ENCODE measurements at regions not wholly inside any gene's neighbourhood (a gene's known extent, or its start where the extent isn't known, plus 50 kb on each side); places are given as distances from the start of the nearest gene placed in this dataset.
"Not testable (repeated sequence)": the region's sequence is repeated elsewhere in the genome, so short reads cannot be mapped to it uniquely, and the experiment has no call there.

GRCh38 chr6:8837343-8837742, 402.0 kb upstream of the SLC35B3 start:
- peaks cover under 1% of the 10 kb centered on the region for H3K9me3 Mint-ChIP-seq
- CTCF ChIA-PET: no interaction called here
- no peak for DNase-seq
- no peaks in the 10 kb centered on the region for H3K4me1 Mint-ChIP-seq
- no peak overlapping the region for H3K4me3 Mint-ChIP-seq
- H3K36me3 Mint-ChIP-seq: no peaks in the 10 kb centered on the region
- no peak overlapping the region for H3K27ac Mint-ChIP-seq
- H3K27me3 Mint-ChIP-seq: no peaks in the 10 kb centered on the region

- DNase-seq, H3K4me1 Mint-ChIP-seq, H3K36me3 Mint-ChIP-seq, H3K27me3 Mint-ChIP-seq, H3K27ac Mint-ChIP-seq, H3K9me3 Mint-ChIP-seq, CTCF ChIA-PET, H3K4me3 Mint-ChIP-seq: not testable (repeated sequence)
Measured at GRCh38 chr6:8832695-8833094, 397.4 kb upstream of the SLC35B3 start.

DNA sequence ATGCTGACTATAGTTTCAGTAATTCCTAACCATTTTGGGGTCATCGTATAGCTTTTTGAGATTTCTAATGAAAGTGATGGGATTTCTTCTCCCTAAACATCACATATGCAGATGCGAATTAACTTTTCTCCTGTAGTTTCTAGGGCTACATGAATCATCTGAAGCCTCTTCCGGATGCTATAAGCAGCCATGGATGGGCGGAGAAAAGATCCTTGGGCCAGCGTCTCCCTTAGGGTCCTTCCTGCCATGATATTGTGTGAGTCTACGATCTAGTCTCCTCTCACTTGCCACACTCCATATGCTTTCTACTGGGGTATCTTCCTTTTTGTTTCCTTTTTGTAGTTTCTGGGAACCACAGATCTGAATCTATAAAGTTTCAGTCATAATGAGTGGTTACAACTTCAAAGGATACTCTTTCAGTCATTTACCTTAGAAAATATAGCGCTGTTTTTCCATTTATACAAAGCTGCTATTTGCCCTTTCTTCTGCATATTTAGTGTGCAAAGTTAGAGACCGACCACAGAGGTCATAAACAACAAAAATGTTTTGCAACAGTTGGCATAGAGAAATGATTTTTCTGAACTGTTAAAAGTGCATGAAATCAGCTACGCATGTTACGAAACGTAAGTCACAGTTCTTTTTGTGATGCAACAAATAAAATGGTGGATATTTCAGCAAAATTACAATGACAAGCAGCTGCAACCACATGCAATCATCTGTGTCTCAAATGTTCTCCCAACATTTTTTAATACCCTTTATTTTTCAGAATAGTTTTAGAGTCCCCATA, 396.2 kb upstream of the SLC35B3 start:
- no peaks in the 10 kb centered on the region for H3K36me3 Mint-ChIP-seq
- no peaks in the 10 kb centered on the region for H3K27me3 Mint-ChIP-seq
- DNase-seq: no peak
- no peak overlapping the region for H3K27ac Mint-ChIP-seq
- CTCF ChIA-PET: no interaction called here
- H3K4me1 Mint-ChIP-seq: no peaks in the 10 kb centered on the region
- H3K4me3 Mint-ChIP-seq: no peak overlapping the region
- peaks cover 2% of the 10 kb centered on the region for H3K9me3 Mint-ChIP-seq

GRCh38 chr6:8830794-8831193, 395.4 kb upstream of the SLC35B3 start:
- Mint-ChIP-seq H3K9me3 (peaks cover 2% of the 10 kb centered on the region), H3K4me3 (no peak overlapping the region), H3K27me3 (no peaks in the 10 kb centered on the region), H3K36me3 (no peaks in the 10 kb centered on the region), H3K27ac (no peak overlapping the region), H3K4me1 (no peaks in the 10 kb centered on the region)
- CTCF ChIA-PET: no interaction called here
- no peak for DNase-seq

DNA sequence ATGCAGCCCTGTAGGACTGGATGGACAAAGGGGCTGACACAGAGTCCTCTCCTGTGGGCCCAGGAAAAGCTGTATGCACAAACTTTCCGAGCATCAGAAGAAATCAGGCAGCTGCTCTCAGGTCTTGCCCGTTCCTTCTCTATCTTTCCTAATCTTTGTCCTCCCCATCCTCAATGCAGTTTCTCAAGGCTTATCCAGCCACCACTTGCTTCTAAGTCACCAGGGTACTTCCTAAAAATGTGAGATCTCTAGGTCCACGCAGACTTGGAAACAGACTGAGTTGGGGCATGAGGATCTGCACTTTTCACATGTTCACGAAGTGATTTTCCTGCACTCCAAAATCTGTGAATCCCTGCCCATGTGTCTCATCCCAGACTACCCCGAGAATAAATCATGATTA, 394.5 kb upstream of the SLC35B3 start:
- Mint-ChIP-seq H3K9me3 (peaks cover 2% of the 10 kb centered on the region), H3K27me3 (no peaks in the 10 kb centered on the region), H3K4me3 (no peak overlapping the region), H3K36me3 (no peaks in the 10 kb centered on the region), H3K4me1 (no peaks in the 10 kb centered on the region), H3K27ac (no peak overlapping the region)
- CTCF ChIA-PET: no interaction called here
- no peak for DNase-seq

GRCh38 chr6:8829296-8829695, 394.0 kb upstream of the SLC35B3 start:
- Mint-ChIP-seq H3K36me3 (no peaks in the 10 kb centered on the region), H3K27ac (no peak overlapping the region), H3K4me1 (no peaks in the 10 kb centered on the region), H3K9me3 (peaks cover 2% of the 10 kb centered on the region), H3K27me3 (no peaks in the 10 kb centered on the region), H3K4me3 (no peak overlapping the region)
- CTCF ChIA-PET: no interaction called here
- DNase-seq: no peak

GRCh38 chr6:8828376-8828775, 393.0 kb upstream of the SLC35B3 start:
- CTCF ChIA-PET: no interaction called here
- no peak for DNase-seq
- peaks cover 2% of the 10 kb centered on the region for H3K9me3 Mint-ChIP-seq
- no peak overlapping the region for H3K27ac Mint-ChIP-seq
- no peaks in the 10 kb centered on the region for H3K4me1 Mint-ChIP-seq
- H3K36me3 Mint-ChIP-seq: no peaks in the 10 kb centered on the region
- H3K4me3 Mint-ChIP-seq: no peak overlapping the region
- no peaks in the 10 kb centered on the region for H3K27me3 Mint-ChIP-seq

DNA sequence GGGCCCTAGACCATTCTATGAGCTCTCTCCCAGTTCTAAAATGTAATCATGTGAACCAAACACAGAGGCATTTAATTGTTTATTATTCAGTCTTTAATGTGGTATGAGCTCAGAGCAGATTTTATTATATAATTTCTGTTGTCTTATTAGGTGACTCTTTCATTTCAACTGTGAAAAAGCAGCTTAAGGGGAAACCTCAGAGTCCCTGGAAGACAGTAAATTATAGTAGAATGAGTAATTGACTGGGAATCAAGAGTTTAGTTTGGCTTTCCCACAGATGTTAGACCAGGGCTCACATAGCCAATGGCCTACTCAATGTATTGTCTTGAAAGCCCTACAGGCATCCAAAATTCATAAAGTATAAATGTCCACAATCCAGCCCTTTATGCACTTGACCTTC, 390.4 kb upstream of the SLC35B3 start:
- CTCF ChIA-PET: no interaction called here
- Mint-ChIP-seq H3K27me3 (no peaks in the 10 kb centered on the region), H3K27ac (no peak overlapping the region), H3K4me3 (no peak overlapping the region), H3K4me1 (no peaks in the 10 kb centered on the region), H3K36me3 (no peaks in the 10 kb centered on the region), H3K9me3 (no peaks in the 10 kb centered on the region)
- no peak for DNase-seq

GRCh38 chr6:8821981-8822381, 386.6 kb upstream of the SLC35B3 start:
- no peaks in the 10 kb centered on the region for H3K36me3 Mint-ChIP-seq
- H3K27me3 Mint-ChIP-seq: no peaks in the 10 kb centered on the region

DNA sequence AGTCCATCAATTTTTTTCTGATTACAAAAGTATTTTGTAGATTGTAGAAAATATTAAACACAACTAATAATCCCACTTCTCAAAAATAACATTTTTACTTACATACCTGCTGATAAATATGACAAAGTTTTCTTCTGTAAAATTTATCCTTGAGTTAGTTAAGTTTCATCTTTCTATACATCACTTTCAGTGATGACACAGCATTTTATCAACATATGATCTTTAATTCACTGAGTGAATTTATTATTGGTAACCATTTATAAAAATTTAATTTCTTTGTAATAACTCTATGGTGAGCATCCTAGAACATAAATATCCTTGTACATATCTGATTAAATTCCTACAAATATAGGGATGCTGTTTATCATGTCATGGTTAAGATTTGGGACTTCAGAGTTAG, 385.0 kb upstream of the SLC35B3 start:
- H3K27ac Mint-ChIP-seq: no peak overlapping the region
- H3K27me3 Mint-ChIP-seq: no peaks in the 10 kb centered on the region
- CTCF ChIA-PET: no interaction called here
- no peaks in the 10 kb centered on the region for H3K36me3 Mint-ChIP-seq
- H3K9me3 Mint-ChIP-seq: no peaks in the 10 kb centered on the region
- H3K4me3 Mint-ChIP-seq: no peak overlapping the region
- DNase-seq: no peak
- H3K4me1 Mint-ChIP-seq: no peaks in the 10 kb centered on the region

More at GRCh38 chr6:8821981-8822381, 386.6 kb upstream of the SLC35B3 start:
- Mint-ChIP-seq H3K4me3 (no peak overlapping the region), H3K9me3 (no peaks in the 10 kb centered on the region), H3K27ac (no peak overlapping the region), H3K4me1 (no peaks in the 10 kb centered on the region)
- CTCF ChIA-PET: no interaction called here
- DNase-seq: no peak

DNA sequence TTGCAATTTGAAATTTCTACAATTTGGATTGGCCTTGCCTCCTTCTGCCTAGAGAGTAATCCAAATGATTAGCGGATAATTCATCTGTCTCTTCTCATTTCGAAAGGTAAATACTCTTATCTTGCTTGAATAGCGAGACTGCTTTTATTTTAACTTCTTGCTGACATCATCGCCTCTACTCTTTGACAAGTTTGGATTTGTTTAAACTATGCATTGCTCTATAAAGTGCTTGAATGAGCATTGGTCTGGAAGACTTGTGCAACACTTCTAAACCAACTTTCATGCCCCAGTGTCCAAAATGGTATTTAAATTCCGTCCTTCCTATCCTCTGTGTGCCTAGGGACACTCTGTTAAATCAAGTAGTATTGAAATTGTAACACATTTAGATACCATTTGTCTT, 384.1 kb upstream of the SLC35B3 start:
- H3K9me3 Mint-ChIP-seq: no peaks in the 10 kb centered on the region
- no peak for DNase-seq
- H3K4me1 Mint-ChIP-seq: no peaks in the 10 kb centered on the region
- H3K27ac Mint-ChIP-seq: no peak overlapping the region
- H3K27me3 Mint-ChIP-seq: no peaks in the 10 kb centered on the region
- CTCF ChIA-PET: no interaction called here
- H3K4me3 Mint-ChIP-seq: no peak overlapping the region
- no peaks in the 10 kb centered on the region for H3K36me3 Mint-ChIP-seq

GRCh38 chr6:8814440-8815000, 379.2 kb upstream of the SLC35B3 start:
- Mint-ChIP-seq H3K4me1 (no peaks in the 10 kb centered on the region), H3K27ac (no peak overlapping the region), H3K36me3 (no peaks in the 10 kb centered on the region), H3K4me3 (no peak overlapping the region), H3K9me3 (peaks cover 4% of the 10 kb centered on the region), H3K27me3 (no peaks in the 10 kb centered on the region)
- CTCF ChIA-PET: interaction anchor here (0.5 kb wide), 1 partner anchor 40 kb away, joined by 3 read pairs; no protein-coding TSS in a partner anchor
- DNase-seq: no peak

DNA sequence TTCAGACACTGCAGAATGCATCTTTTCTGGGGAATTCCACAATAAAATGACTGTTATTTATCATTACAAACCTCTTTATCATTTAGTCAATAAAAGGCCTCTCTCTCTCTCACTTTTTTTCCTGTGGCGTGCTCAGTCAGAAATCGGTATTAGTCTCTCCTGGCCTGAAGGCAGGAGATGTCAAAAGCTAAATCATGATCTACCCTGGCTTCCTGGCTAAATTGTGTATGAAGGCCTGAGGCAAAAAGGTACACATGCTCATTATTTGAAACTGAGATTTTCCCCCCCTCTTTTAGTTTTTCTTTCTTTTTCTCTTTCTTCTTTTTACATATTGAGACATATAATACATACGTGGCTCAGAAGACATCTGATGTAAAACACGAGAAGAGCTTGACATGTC, 375.0 kb upstream of the SLC35B3 start:
- no peaks in the 10 kb centered on the region for H3K27me3 Mint-ChIP-seq
- no peak overlapping the region for H3K27ac Mint-ChIP-seq
- peaks cover 7% of the 10 kb centered on the region for H3K9me3 Mint-ChIP-seq
- H3K4me3 Mint-ChIP-seq: no peak overlapping the region
- CTCF ChIA-PET: no interaction called here
- no peaks in the 10 kb centered on the region for H3K4me1 Mint-ChIP-seq
- DNase-seq: no peak
- H3K36me3 Mint-ChIP-seq: no peaks in the 10 kb centered on the region

GRCh38 chr6:8809662-8810061, 374.3 kb upstream of the SLC35B3 start:
- CTCF ChIA-PET: no interaction called here
- no peaks in the 10 kb centered on the region for H3K4me1 Mint-ChIP-seq
- no peak overlapping the region for H3K27ac Mint-ChIP-seq
- H3K36me3 Mint-ChIP-seq: no peaks in the 10 kb centered on the region
- H3K4me3 Mint-ChIP-seq: no peak overlapping the region
- H3K27me3 Mint-ChIP-seq: no peaks in the 10 kb centered on the region
- DNase-seq: no peak
- H3K9me3 Mint-ChIP-seq: peaks cover 7% of the 10 kb centered on the region

DNA sequence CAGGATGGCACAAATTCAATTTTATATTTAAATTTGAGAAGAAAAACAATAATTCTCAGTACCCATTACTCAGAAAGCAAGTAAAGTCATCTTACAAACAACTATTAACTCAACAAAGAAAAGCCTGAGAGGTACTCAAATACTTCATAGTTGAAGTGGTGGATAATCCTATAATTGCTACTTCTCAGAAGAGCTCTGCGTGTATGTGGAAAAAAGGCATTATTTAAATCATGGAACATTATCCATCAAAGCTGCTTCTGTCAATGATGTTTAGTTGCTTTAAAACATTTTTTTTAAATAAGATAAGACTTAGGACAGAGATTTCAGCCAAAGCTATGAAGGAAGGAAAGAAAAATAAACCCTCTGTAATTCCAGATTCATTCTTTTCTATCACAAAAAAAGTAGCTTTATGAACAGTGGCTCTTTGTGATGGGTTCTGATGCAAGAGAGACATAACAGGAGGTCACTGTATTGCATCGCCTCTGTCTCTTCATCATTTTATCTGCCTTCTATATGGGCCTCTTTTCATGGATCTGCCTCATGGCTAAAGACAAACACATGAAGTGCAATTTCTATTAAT, 367.9 kb upstream of the SLC35B3 start:
- DNase-seq: no peak
- no peak overlapping the region for H3K4me3 Mint-ChIP-seq
- no peaks in the 10 kb centered on the region for H3K36me3 Mint-ChIP-seq
- CTCF ChIA-PET: no interaction called here
- peaks cover 11% of the 10 kb centered on the region for H3K9me3 Mint-ChIP-seq
- no peaks in the 10 kb centered on the region for H3K27me3 Mint-ChIP-seq
- H3K4me1 Mint-ChIP-seq: no peaks in the 10 kb centered on the region
- no peak overlapping the region for H3K27ac Mint-ChIP-seq
